ENCODE measurements at regions not wholly inside any gene's neighbourhood (a gene's known extent, or its start where the extent isn't known, plus 50 kb on each side); places are given as distances from the start of the nearest gene placed in this dataset.

- TF ChIP-seq, protein P1, sequence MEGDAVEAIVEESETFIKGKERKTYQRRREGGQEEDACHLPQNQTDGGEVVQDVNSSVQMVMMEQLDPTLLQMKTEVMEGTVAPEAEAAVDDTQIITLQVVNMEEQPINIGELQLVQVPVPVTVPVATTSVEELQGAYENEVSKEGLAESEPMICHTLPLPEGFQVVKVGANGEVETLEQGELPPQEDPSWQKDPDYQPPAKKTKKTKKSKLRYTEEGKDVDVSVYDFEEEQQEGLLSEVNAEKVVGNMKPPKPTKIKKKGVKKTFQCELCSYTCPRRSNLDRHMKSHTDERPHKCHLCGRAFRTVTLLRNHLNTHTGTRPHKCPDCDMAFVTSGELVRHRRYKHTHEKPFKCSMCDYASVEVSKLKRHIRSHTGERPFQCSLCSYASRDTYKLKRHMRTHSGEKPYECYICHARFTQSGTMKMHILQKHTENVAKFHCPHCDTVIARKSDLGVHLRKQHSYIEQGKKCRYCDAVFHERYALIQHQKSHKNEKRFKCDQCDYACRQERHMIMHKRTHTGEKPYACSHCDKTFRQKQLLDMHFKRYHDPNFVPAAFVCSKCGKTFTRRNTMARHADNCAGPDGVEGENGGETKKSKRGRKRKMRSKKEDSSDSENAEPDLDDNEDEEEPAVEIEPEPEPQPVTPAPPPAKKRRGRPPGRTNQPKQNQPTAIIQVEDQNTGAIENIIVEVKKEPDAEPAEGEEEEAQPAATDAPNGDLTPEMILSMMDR (conservative IDR thresholded peaks at IDR 0.05; ENCODE audit: low read depth, low read length), result no peak
- TF ChIP-seq EZH2 (IDR thresholded peaks at IDR 0.05; ENCODE audit: borderline replicate concordance, low read depth, low read length, poor library complexity, severe bottlenecking), result no peak
Measured at GRCh38 chr4:11597506-11597905, 168.8 kb upstream of the HS3ST1 start.

All from A673 (cell line).